LoVo (cell line): ENCODE measurements at regions not wholly inside any gene's neighbourhood (a gene's known extent, or its start where the extent isn't known, plus 50 kb on each side); places are given as distances from the start of the nearest gene placed in this dataset.

Experiments used
- DNase-seq: peaks from one replicate; pipeline ENCODE4 v3.0.0-alpha.2; 2016; ENCODE audit warnings: low spot score

DNA sequence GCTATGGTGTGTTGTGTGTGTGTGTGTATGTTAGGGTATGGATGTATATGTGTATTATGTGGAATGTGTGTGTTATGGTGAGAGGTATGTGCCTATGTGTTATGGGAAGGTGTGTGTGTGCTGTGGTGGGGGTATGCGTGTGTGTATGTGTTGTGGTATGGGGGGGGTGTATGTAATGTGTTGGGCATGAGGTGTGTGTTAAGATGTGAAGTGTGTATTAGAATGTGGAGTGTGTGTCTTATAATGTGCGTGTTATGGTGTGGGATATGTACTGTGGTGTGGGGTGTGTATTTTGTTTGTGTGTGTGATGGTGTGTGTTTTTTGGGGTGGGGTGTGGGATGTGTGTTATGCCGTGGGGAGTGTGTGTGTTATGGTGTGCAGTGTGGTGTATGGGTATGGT lies 242.5 kb downstream of the RHOU start:
- no peak for DNase-seq

DNA sequence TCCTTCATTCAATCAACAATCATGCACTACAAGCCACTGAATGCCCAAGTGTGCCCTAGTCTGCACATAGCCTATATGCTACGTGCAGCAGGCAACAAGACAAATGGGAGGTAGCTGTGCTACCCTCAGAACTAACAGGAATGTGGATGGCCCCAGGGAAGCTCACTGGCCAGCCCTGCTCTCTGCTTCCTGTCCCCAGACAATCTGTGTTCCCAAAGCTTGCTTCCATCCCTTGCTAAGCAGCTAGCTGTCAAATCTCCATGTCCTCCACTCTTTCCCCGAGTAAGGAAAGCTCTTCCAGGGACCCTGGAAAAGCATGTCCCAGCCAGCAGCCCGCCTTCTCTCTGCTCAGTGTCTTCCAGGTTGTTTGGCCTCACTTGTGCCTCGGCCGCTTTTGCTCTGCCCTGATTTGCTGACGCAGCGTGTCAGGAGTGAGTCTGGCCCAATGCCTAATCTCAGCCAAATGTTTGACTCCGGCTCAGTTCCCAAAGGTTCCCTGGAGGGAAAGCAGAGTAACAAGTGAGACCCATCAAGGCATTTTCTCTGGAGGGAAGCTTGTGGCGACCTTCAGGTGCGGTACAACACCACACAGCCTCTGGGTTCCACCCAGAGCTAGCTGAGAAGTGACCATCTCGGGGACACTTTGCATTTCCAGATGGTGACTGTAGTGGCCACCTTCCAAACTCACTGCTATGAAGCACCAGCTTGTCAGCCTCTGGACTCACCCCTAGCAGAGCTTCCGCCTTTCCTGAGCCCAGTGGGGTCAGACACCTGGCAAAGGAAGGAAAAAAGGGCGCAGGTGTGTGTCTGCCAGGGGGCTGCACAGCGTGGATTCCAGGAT lies 243.4 kb downstream of the RHOU start:
- DNase-seq: no peak

DNA sequence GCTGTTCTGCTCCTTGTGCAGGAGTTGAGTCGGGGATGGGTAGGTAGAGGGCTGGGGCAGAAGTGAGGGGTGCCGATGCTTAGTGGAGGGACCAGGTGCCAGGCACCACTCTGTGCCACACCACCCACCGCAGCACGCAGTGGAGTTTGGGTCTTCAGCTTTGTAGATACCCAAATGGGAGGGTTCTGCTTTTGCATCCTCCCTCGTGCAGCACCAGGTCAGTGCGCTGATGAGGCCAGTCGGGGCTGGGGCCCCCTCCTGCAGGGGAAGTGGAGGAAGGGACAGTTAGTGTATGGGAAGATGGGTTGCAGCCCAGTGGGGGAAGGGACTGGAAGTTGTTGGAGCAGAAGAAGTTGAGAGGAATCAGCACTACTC lies 244.0 kb downstream of the RHOU start:
- no peak for DNase-seq

DNA sequence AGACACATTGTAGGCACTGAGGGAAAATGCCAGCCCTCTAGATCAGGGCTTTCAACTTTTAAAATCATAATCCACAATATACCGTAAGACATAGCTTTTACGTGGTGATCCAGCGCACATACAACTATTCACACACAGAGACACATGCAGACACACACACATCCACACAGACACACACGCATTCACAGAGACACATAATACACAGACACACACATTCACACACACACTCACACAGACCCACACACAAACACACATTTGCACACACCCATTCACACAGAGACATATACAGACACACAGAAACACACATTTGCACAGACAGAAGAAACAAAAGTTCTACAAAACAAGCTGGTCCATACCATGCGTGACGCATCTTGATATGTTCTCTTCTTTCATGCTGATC lies 244.5 kb downstream of the RHOU start:
- DNase-seq: no peak

DNA sequence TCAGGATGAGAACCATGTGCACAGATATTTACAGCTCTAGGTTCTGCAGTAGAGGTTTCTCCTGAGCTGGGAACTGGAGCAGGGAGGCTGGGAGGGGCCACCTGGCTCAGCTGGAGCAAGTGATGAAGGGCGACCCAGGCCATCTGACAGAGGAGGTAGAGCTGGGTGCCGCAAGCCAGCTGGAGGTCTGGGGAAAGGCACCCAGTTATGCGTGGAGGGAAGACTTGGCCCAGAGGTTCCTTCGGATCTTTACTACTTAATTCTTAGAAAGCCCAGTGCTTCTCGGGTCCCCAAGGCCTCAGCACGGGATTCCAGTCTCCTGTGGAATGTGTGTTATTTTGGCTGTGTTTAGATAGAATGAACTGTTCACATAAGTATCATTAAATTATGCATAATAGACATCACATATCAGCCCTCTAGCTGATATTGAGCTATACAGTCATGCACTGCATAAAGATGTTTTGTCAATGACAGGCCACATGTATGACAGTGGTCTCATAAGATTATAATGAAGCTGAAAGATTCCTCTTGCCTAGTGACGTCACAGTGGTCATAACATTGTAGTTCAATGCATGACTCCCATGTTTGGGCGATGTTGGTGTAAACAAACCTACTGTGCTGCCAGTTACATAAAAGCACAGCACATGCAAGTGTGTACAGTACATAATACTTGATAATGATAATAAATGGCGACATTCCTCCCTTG lies 245.1 kb downstream of the RHOU start:
- DNase-seq: no peak

DNA sequence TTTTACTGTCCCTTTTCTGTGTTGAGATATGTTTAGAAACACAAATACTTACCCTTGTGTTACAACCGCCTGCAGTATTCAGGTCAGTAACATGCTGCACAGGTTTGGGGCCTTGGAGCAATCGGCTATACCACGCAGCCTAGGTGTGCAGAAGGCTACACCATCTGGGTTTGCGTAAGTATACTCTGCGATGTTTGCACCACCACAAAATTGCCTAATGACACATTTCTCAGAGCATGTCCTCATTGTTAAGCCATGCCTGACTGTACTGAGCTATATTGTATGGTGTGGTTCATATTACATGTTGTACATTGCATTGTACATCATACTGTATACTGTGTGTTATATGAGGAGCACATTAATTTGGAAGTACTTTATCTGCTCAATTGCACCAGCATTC lies 247.4 kb downstream of the RHOU start:
- DNase-seq: no peak

DNA sequence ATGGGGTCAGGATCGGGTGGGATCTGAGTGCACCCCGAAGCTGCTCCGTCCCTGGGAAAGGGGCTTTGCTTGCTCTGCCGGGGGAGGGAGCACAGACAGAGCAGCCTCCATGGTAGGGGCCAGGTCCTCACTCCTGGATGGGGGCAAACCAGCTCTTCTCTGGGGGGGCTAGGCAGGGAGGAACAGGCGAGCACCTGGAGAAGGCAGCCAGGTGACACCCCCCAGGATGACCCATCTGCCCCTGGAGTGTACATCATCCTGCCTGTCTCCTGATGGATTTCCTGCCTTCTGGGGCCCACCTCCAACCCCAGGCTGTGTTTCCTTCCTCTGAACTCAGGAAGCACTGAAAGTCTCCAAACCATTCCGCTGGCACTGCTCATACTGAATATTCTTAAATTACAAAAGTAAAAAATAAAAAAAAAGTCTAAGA lies 248.0 kb downstream of the RHOU start:
- DNase-seq: no peak

DNA sequence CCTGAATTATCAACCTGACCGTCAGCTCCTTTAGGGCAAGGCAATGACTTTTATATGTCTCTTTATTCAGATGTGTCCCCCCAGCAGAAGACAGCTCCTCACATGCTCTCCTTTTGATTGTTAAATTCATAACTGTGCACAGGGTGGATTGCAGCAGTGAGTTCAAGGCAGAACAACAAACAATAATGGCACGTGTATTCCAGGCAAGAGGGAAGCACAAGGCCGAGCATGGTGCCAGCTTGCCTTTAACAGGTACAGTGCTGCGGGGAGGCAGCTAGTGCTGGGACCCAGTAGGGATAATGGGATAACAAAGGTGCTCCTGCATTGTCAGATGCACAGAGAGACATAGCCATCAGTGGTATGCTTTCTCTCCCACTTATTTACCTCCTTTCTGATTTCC lies 248.4 kb downstream of the RHOU start:
- DNase-seq: no peak

DNA sequence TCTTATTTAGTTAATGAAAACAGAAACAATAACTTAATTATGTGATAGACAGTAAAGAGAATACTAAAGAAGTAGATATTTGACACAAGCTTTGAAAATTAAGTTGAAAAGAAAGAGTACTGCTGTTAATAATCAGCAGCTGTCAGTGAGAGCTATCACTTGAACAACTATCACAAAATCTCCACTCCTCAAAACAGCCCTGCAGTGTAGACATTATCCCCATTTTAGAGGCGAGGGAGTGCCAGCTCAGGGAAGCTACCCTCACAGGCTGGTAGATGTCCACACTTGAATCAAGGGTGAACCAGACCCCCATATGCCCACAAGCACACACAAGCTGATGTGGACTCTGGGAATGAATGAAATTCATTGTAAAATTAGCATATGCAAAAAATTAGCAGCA lies 248.8 kb downstream of the RHOU start:
- DNase-seq: no peak

DNA sequence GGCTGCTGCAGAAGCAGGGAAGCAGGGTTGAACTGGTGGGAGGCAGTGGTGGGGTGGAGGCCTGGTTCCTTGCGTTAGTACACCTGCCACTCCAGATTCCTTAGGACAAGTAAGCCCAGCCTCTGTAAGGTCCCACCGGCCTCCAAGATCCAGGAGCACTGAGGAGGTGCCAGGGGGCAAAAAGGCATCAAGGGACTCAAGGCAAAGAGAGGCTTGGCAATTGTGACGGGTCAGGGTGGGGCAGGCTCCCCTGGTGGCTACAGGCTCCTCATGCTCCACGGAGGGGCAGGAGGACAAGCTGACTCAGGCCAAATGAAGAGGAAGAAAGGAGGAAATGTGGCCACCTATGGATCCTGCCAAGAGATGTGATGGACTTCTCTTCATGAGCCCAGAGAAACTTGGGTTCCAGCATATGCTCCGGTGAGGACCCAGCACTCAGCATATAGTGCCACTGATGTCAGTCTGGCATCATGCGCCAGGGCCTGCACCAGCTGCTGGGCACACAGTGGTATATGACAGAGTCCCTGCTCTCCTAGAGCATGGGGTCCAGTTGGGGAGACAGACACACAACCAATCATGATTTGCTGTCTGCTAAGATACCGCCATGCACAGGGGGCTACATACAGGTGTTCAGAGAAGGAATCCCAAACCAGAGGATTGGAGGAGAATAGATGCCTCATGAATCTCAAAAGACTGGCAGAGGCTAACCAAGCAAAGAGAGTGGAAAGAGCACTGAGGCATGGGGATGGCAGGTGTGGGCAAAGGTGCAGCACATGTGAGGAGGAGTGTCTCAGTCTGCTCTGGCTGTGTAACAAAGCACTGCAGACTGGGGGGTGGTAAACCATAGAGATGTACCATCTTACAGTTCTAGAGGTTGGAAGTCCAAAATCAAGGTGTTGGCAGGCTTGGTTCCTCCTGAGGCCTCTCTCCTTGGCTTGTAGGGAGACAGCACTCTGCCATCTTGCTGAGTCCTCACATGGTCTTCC lies 249.7 kb downstream of the RHOU start:
- DNase-seq: no peak

DNA sequence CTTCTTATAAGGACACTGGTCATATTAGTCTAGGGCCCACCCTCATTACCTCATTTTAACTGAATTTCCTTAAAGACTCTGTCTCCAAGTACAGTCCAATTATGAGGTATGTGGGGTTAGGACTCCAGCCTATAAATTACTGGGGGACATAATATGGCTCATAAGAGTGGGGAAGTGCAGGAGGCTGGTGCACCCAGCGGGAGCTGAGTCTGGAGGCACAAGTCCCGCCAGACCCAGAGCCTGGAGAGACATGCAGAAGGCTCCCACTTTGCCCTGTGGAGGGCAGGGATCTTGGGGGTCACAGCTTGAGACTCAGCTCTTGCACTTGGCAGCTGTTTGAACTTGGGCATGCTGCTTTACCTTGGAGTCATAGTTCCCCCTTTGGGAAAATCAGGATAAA lies 250.4 kb downstream of the RHOU start:
- DNase-seq: no peak

DNA sequence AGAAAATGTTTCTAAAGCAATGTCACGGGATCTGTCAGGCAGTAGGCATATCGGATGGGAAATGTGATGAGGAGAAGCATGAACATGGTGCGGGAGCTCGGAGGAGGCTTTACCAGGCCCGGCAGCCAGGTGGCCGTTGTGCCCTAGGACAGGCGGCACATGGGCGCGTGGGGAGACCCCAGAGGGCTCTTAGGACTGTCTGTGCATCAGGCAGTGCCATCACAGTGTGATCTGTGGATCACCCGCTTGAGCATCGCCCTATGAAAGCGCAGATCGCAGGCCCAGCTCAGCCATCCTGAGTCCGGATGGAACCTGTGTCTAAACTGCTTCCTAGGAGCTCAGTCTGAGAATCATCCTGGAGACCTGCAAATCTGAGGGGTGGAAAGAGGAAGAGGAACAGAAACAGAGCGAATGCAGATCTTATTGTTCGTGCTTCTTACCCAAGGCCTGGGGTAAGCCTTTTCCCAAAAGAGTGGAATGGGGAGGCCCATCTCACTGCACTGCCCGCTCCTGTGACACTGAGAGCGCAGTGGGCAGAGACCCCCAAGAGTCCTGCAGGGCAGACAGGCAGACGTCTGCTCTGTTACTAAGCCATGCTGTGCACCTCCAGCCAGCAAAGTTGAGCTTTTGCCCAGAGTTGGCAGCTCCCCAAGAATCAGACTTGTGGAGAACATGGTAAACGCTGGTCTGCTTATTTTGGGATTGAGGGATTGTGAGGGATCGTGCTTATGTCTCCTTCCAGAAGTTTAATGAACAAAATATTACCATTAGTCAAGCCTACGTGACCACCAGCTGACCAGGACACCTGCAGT lies 251.0 kb downstream of the RHOU start:
- DNase-seq: no peak

DNA sequence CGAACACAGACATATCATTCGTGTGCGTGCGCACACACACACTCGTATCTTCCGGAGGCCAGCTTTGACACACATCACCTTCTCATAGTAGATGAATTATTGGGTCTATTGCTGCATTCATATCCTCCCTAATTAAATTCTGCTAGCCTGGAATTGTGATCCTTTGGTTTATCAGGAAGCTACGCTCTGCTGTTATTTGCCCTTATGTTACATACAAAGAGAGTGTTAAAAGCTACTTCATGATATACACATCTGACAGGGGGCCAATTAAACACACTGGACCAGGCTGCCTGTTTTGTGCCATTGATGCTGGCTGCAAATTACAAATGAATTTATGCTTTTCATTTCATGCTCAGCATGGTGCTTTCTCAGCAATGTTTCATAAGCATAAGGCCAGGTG lies 252.0 kb downstream of the RHOU start:
- no peak for DNase-seq

DNA sequence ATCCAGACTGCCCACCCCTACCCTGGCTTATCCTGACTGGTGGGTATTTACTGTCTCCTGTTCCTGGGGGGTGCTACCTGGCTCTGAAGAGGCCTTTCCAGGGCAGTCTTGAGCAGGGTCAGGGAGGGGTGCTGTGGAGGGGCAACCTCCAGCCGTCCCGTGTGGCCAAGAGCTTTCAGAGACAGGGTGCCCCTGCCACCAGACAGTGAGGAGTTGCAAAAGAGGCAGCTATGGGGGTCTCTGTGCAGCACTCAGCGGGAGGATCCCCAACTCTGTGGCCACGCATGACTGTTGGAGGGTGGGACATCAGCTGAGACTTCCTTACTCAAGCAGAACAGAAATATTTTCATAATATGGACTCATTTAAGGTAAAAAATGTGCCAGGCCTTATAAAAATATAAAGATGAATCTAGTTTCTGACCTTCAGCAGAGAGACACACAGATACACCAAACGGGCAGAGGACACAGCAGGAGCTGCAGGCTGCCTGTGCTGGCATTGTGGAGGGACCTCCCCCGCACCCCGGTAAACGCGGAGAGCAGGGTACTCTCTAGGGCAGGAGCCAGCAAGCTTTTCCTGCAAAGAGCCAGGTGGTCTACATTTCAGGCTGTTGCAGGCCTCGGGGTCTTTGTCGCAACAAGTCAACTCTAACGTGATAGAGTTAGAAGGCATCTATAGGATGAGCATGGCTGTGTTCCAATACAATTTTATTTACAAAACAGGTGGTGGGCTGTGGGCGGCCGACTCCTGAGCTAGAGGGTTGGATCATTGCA lies 252.6 kb downstream of the RHOU start:
- DNase-seq: no peak

DNA sequence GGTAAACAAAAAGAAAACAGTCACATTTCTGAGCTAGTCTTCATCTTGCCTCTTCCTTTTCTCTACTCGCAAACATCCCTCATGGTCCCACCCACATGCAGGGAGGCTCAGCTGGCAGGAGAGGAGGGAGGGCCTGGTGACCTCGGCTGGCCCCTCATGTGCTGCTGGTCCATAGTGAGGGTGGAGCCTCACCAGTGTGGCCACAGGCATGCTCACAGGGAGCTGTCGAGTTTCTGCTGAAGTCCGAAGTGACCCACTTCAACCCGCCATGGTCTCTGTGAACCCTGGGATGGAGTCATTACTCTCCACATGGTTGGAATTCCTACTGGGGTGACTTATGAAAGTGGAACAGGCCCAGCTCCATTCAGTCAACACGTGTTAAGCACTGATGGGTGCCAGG lies 253.4 kb downstream of the RHOU start:
- no peak for DNase-seq

DNA sequence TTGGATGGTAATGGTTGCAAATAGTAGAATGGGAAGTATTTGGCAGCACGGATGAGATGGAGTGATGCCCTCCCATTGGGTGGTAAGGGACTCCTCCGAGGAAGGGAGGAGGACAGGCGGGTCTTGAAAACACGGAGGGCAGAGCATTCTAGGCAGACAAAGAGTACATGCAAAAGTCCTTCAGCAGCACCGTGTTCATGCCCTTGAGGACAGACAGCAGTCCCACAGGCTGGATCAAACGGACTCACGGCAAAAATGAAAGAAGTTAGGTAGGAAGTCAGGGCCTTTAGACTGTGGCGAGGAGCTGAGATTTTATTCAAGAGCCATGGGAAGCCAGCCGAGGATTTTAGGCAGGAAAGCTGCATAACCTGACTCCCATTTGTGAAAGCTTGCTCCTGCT lies 253.9 kb downstream of the RHOU start:
- no peak for DNase-seq

DNA sequence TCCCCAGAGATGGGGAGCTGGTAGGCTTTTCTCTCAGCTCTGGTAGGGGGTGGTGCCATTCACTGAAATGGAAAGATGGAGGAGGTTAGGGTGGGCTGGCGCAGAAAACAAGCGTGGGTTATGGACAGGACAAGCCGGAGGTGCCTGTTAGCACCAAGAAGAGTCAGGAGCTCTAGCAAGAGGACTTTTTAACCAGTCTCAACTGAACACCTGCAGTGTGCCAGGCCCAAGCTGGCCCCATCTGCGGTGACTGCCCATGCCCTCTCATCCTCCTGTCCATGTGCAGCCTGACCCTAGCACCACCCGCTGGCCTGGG lies 254.4 kb downstream of the RHOU start:
- no peak for DNase-seq

DNA sequence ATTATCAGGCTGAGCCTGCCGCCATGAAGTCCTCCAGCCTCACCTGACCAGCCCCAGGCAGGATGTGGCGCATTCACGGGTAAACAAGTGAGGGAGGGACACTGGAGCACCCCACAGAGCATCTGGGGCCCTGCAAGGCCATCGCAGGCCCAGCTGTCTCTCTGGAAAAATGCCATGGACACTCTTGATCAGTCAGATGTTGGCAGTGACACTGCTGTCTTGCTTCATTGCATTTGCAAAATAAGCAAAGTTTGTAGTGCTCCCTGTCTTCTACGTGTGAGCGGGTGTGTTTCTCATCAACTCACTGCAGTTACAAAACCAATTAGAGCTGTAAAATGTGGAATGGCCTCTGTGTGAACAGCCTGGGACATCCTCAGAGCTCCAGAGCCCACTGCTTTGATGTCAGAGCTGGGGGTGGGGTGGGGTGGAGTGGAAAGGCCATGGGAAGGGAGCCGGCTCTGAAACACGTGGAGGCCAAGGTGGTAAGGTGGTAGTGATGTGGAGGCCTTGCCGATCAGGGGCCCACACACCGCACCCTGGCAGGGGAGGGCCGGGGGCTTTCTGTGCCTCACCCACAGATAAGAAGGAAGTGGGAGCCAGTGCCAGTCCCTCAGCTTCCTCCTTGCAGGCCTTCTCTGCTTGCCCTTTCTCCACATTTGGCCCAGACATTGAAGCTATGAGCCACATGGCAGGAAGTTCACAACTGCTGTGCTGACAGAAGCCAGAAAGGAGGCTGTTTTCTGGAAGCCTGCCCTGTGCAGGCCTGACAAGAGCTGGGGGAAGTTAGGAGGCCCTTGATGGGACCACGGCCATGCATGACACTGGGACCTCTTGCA lies 254.9 kb downstream of the RHOU start:
- no peak for DNase-seq

DNA sequence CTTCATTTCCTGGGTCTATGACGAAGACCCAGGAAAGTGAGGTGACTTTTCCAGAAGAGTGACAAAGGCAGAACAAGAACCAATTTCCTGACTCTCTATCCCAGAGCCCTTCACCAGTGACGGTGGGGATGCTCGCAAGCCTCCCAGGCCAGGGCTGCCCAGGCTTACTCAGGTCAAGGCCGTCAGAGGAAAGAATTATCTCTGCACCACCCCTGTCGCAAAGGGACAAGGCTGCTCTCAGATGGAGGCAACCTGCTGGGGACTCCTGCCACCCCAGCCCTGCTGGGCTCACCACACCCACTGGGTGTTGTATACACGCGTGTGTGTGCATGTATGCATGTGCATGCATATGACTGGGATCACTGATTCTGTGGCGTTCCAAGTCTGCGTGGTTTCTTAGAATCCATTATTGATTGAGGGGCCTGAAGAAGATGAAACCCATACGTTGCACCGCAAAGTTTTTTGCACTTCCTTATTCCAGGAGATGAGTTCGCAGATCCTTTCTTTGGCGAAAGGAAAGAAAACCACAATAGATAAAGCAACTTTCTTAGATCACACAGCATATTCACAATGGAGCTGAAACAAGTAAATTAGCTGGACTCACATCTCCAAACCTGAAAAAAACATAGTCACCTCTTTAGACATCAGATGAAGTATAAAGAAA lies 255.8 kb downstream of the RHOU start:
- DNase-seq: no peak

DNA sequence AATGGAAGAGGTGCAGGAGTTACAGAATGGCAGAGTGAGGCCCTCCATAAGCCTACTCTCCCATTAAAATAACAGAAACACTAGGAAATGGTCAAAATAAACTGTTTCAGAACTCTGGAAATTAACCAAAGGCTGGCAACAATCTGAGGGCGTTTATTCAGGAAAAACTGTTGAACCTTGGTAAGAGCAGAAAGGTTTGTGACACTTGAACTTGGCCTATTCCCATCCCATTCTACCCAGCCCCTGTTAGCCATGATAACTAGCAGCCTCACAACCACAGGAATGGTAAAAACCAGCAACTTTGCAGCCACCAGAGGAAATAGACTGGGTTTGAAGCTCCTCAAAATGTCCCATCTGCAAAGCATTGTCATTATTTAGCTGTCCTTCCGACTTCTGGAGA lies 256.8 kb downstream of the RHOU start:
- DNase-seq: no peak
